Effector memory CD8-positive, alpha-beta T cell (primary cell): ENCODE measurements at regions not wholly inside any gene's neighbourhood (a gene's known extent, or its start where the extent isn't known, plus 50 kb on each side); places are given as distances from the start of the nearest gene placed in this dataset.

Source experiments
- ATAC-seq: fragments of 150-1000 bp; cut with Tn5 transposase; replicated peaks from 2 replicates; pipeline ENCODE4 v1.10.0; 2021; ENCODE audit warnings: mild to moderate bottlenecking, moderate library complexity
- DNase-seq, 3 experiments: peaks; one replicate each; pipeline ENCODE4 v3.0.0; 2021
- H3K27ac Mint-ChIP-seq, 2 donors: one replicate each; pipeline ENCODE4 v1.8.0; 2022; ENCODE audit warnings: mild to moderate bottlenecking in 2 of 2, mixed read lengths in 2 of 2, moderate library complexity in 2 of 2
- H3K27me3 Mint-ChIP-seq, 2 donors: one replicate each; pipeline ENCODE4 v1.8.0; 2022; ENCODE audit warnings: mixed read lengths in 2 of 2
- H3K36me3 Mint-ChIP-seq: one replicate; pipeline ENCODE4 v1.8.0; 2022; ENCODE audit warnings: mild to moderate bottlenecking, moderate library complexity, mixed read lengths; ENCODE audit not compliant: insufficient read depth
- H3K4me1 Mint-ChIP-seq, 2 donors: one replicate each; pipeline ENCODE4 v1.8.0; 2022; ENCODE audit warnings: low read depth in 2 of 2, mixed read lengths in 2 of 2
- H3K4me3 Mint-ChIP-seq, 2 donors: one replicate each; pipeline ENCODE4 v1.8.0; 2022; ENCODE audit warnings: mild to moderate bottlenecking in 2 of 2, mixed read lengths in 2 of 2, moderate library complexity in 2 of 2
- H3K9me3 Mint-ChIP-seq, 2 donors: one replicate each; pipeline ENCODE4 v1.8.0; 2022; ENCODE audit warnings: mixed read lengths in 2 of 2

- DNase-seq = no peak
- ATAC-seq = no peak
- Mint-ChIP-seq H3K9me3 (peaks cover 8 to 15% of the 10 kb centered on the region in 2 donors), H3K27me3 (no peaks in the 10 kb centered on the region), H3K27ac (no peak overlapping the region), H3K4me1 (no peaks in the 10 kb centered on the region), H3K4me3 (no peak overlapping the region), H3K36me3 (no peaks in the 10 kb centered on the region)
These were observed 791.5 kb downstream of the MED13L start for GRCh38 chr12:115485967-115486366.

DNA sequence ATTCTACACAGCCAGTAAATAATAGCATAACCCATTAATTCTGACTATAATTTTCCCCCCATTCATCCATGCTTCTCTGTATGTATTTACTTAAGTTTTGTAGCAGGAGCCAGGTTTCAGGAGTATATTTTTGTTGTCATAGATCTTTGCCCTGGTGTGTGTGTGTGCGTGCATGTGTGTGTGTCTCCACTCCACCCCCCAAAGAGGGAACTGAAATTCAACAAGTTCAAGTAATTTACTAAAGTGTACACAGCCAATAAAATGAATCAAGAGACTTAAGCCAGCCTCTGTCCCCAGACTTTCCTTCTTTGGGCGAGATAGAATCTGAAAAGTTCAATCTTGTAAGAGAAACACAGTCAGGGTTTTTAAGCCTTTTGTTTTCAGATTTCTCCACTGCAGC, 792.0 kb downstream of the MED13L start:
- H3K4me3 Mint-ChIP-seq = no peak overlapping the region
- no peak overlapping the region for H3K27ac Mint-ChIP-seq
- no peaks in the 10 kb centered on the region for H3K4me1 Mint-ChIP-seq
- DNase-seq = no peak
- no peaks in the 10 kb centered on the region for H3K36me3 Mint-ChIP-seq
- H3K9me3 Mint-ChIP-seq = peaks cover 8 to 15% of the 10 kb centered on the region in 2 donors
- ATAC-seq = no peak
- no peaks in the 10 kb centered on the region for H3K27me3 Mint-ChIP-seq

DNA sequence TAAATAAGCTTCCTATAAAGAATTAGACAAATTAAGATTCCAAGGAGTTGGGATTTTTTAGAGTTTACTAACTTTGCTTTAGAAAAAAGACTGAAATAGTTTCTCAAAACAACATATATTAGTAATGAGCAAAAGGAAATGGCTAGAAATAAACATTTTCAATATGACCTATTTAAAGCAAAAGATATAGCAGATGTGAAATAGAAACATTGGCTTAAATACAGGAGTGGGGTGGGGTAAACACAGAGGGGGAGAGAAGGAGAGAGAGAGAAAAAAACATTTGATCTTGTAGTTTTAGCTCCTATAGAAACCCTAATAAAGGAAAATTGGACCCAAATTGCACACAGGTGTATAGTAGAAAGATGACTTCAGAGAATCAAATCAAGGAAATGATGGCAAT, 794.5 kb downstream of the MED13L start:
- DNase-seq (no peak), ATAC-seq (no peak)
- Mint-ChIP-seq H3K9me3 (peaks cover 8 to 15% of the 10 kb centered on the region in 2 donors), H3K27ac (no peak overlapping the region), H3K27me3 (no peaks in the 10 kb centered on the region), H3K4me3 (no peak overlapping the region), H3K36me3 (no peaks in the 10 kb centered on the region), H3K4me1 (no peaks in the 10 kb centered on the region)

GRCh38 chr12:115481141-115481540, 796.4 kb downstream of the MED13L start:
- DNase-seq = no peak
- no peak overlapping the region for H3K4me3 Mint-ChIP-seq
- H3K36me3 Mint-ChIP-seq = no peaks in the 10 kb centered on the region
- H3K9me3 Mint-ChIP-seq = peaks cover 7 to 14% of the 10 kb centered on the region in 2 donors
- no peaks in the 10 kb centered on the region for H3K27me3 Mint-ChIP-seq
- no peak for ATAC-seq
- H3K4me1 Mint-ChIP-seq = no peaks in the 10 kb centered on the region
- H3K27ac Mint-ChIP-seq = no peak overlapping the region

GRCh38 chr12:115478505-115478904, 794.5 kb upstream of the TBX3 start:
- DNase-seq (no peak), ATAC-seq (no peak)
- Mint-ChIP-seq H3K27ac (no peak overlapping the region), H3K36me3 (no peaks in the 10 kb centered on the region), H3K4me1 (no peaks in the 10 kb centered on the region), H3K9me3 (peaks cover 0 to 4% of the 10 kb centered on the region in 2 donors), H3K27me3 (no peaks in the 10 kb centered on the region), H3K4me3 (no peak overlapping the region)

DNA sequence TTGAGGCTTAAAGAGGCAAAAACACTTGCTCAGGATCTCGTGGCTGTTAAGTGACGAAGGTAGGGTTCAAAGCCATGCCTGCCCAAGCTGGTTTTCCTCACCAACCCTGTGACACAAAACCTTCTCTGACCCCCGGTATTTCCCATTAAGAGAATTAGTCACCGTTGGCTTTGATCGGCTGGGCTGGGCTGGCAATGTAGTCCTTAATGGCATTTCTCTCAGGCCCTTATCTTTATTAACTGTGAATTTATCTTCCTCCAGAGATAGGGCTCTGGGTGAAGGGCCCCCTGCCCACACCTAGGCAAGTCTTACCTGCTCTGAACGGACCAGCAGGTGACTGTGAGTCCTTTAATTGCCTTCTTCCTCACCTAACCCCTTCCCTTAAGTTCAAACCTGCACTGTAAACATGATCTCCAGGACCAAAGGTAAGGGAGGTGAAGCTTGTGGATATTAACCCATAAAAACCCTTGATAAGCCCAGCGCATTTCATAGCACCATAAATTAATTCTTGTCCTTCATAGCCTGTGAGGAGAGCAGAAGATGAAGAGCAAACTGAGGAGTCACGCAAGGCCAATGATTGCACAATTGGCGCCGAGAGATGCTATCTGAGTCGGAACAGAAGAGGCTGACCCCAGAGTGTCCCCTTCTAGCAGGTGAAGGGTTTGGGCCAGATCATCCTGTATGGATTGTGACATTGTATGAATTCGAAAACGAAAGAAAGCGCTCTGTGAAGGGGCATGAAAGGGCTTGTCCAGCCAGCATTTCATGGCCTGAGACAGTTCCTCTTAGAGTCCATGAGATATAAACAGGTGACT, 790.8 kb upstream of the TBX3 start:
- H3K27me3 Mint-ChIP-seq = no peaks in the 10 kb centered on the region
- H3K4me3 Mint-ChIP-seq = no peak overlapping the region
- DNase-seq (no peak), ATAC-seq (no peak)
- H3K36me3 Mint-ChIP-seq = no peaks in the 10 kb centered on the region
- H3K9me3 Mint-ChIP-seq = peaks cover 0 to 2% of the 10 kb centered on the region in 2 donors
- no peaks in the 10 kb centered on the region for H3K4me1 Mint-ChIP-seq
- no peak overlapping the region for H3K27ac Mint-ChIP-seq

DNA sequence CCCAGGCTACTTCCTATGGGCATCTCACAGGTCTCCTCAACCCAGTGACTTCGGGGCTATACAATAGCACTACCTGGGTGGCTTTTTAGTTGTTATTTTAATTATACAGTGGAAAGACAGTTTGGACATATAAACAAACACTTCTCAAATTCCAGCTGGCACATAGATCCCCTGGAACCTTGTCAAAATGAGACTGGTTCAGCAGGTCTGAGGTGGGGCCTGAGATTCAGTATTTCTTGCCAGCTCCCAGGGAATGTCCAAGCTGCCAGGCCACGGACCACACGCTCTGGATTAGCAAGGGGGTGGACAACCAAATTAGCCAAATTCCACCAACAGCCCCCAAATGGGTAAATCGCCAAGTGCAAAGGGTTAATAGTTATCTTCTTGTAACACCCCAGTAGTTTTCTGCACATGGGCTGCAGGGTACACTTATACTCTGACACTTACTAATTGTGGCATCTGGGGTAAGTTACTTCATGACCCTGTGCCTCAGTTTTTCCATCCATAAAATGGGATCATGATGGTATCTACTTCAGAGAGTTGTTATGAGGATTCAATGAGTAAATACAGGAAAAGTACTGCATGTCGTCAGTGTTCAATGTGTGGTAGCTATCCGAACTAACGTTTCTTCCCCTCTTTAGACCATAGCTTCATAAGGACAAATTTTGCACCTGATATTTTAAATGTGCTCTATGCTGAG, 789.4 kb upstream of the TBX3 start:
- ATAC-seq (no peak), DNase-seq (no peak)
- Mint-ChIP-seq H3K27me3 (no peaks in the 10 kb centered on the region), H3K9me3 (peaks cover 0 to 2% of the 10 kb centered on the region in 2 donors), H3K4me3 (no peak overlapping the region), H3K27ac (no peak overlapping the region), H3K36me3 (no peaks in the 10 kb centered on the region), H3K4me1 (no peaks in the 10 kb centered on the region)

DNA sequence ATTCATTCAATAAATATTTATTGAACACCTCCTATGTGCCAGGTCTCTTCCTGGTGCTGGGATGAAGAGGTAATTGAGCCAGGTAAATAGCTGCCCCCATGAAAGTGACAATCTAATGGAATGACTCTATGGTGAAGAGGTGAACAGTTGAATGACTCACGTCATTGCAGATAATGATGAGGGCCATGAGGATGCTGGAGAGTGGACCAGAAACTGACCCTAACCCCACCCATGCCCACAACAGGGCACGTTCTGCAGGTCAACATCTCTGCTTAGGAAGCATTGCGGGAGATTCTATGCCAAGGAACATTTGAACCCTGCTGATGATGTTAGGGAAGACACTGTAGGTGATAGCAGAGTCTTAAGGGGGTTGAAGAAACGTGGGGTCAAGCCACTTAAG, 788.9 kb upstream of the TBX3 start:
- H3K27me3 Mint-ChIP-seq = no peaks in the 10 kb centered on the region
- no peak for ATAC-seq

DNA sequence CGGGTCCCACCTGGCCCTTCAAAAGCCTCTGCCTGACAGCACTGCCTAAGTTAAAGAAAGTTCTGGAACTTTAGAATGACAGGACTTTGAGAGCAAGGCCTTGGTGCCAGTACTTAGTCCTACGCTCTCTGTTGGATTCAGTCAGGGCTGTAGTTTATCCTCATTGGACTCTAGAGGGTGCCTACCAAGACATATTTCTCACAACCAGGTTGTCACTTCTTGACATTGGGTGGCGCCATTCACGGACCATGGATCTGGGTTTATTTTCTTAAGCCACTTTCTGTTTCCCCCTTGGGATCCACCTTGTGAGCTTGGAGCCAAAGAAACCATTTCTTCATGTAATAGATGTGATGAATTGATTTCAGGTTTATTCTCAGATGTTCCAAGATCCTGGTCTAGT, 787.0 kb upstream of the TBX3 start:
- Mint-ChIP-seq H3K27me3 (no peaks in the 10 kb centered on the region), H3K4me3 (no peak overlapping the region), H3K27ac (no peak overlapping the region), H3K36me3 (no peaks in the 10 kb centered on the region), H3K4me1 (no peaks in the 10 kb centered on the region), H3K9me3 (peaks cover 0 to 2% of the 10 kb centered on the region in 2 donors)
- DNase-seq (no peak), ATAC-seq (no peak)

More for the DNA sequence above, 788.9 kb upstream of the TBX3 start:
- Mint-ChIP-seq H3K27ac (no peak overlapping the region), H3K36me3 (no peaks in the 10 kb centered on the region), H3K4me1 (no peaks in the 10 kb centered on the region), H3K4me3 (no peak overlapping the region), H3K9me3 (peaks cover 0 to 2% of the 10 kb centered on the region in 2 donors)
- no peak for DNase-seq

DNA sequence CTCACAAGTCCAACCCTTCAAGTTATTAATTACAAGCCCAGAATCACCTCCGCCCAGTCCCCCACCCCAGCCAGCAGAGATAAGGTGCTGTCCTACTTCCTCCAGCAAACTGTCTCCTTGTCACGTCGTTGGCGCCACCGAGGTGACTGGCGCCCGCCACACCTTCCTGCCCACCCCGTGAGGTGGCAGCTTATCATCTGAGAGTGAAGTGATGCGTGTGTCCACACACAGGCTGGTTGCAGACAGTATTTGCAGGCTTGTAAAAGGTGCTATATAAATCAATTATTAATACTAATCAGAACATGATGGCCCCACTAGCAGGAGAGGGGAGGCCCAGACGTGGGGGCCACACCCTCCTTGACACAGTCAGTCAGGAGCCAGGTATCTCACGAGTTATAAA, 786.6 kb upstream of the TBX3 start:
- Mint-ChIP-seq H3K27me3 (no peaks in the 10 kb centered on the region), H3K4me3 (no peak overlapping the region), H3K9me3 (peaks cover 0 to 2% of the 10 kb centered on the region in 2 donors), H3K36me3 (no peaks in the 10 kb centered on the region), H3K4me1 (no peaks in the 10 kb centered on the region), H3K27ac (no peak overlapping the region)
- ATAC-seq (no peak), DNase-seq (no peak)

- H3K36me3 Mint-ChIP-seq = no peaks in the 10 kb centered on the region
- peaks cover 0 to 5% of the 10 kb centered on the region in 2 donors for H3K9me3 Mint-ChIP-seq
- no peaks in the 10 kb centered on the region for H3K27me3 Mint-ChIP-seq
- no peak for DNase-seq
- H3K4me1 Mint-ChIP-seq = no peaks in the 10 kb centered on the region
- ATAC-seq = no peak
- H3K27ac Mint-ChIP-seq = no peak overlapping the region
- H3K4me3 Mint-ChIP-seq = no peak overlapping the region
These were observed 784.1 kb upstream of the TBX3 start for GRCh38 chr12:115468087-115468510.

DNA sequence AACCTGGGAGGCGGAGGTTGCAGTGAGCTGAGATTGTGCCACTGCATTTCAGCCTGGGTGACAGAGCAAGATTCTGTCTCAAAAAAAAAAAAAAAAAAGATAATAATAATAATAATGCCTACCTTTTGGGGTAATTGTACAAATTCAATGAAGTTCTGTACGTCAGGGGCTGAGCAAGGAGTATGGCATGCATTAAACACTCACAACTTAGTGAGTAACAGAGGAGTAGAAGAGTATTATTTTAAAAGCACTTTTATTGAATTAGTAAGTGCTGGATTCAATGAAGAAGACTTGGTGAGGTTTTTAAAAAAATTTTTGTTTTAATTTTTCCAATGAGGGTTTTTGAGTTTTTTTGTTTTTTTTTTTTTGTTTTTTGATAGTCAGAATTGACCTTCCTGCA, 783.6 kb upstream of the TBX3 start:
- Mint-ChIP-seq H3K4me3 (no peak overlapping the region), H3K36me3 (no peaks in the 10 kb centered on the region), H3K27me3 (no peaks in the 10 kb centered on the region), H3K27ac (no peak overlapping the region), H3K4me1 (no peaks in the 10 kb centered on the region), H3K9me3 (peaks cover 0 to 5% of the 10 kb centered on the region in 2 donors)
- no peak for DNase-seq
- ATAC-seq = no peak

GRCh38 chr12:115466076-115466475, 782.1 kb upstream of the TBX3 start:
- Mint-ChIP-seq H3K36me3 (no peaks in the 10 kb centered on the region), H3K27me3 (no peaks in the 10 kb centered on the region), H3K27ac (no peak overlapping the region), H3K4me3 (no peak overlapping the region), H3K9me3 (peaks cover 0 to 3% of the 10 kb centered on the region in 2 donors), H3K4me1 (no peaks in the 10 kb centered on the region)
- DNase-seq = no peak
- ATAC-seq = no peak

DNA sequence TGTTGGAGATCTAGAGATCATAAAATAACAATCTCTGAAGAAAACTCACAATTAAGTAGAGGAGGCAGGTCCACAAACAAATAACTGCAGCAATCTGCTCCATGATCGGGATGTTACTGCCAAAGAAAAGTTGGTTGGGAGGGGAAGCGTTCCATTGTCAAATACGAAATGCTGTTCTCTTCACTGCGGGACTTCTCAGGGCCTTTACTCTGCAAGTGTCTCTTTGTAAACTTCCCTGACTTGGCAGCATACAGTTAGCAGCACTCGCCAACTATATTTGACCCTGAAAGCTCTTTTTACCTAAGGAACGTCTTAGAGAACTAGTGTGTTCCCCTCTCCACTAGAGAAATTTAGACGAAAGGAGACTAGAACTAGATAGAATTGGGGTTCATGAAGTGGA, 780.7 kb upstream of the TBX3 start:
- no peaks in the 10 kb centered on the region for H3K36me3 Mint-ChIP-seq
- no peak overlapping the region for H3K4me3 Mint-ChIP-seq
- ATAC-seq = no peak

More for the DNA sequence above, 780.7 kb upstream of the TBX3 start:
- H3K27me3 Mint-ChIP-seq = no peaks in the 10 kb centered on the region
- no peak overlapping the region for H3K27ac Mint-ChIP-seq
- H3K9me3 Mint-ChIP-seq = peaks cover 0 to 3% of the 10 kb centered on the region in 2 donors
- DNase-seq = no peak
- H3K4me1 Mint-ChIP-seq = no peaks in the 10 kb centered on the region
